ENCODE measurements at regions not wholly inside any gene's neighbourhood (a gene's known extent, or its start where the extent isn't known, plus 50 kb on each side); places are given as distances from the start of the nearest gene placed in this dataset.
"Not testable (repeated sequence)": the region's sequence is repeated elsewhere in the genome, so short reads cannot be mapped to it uniquely, and the experiment has no call there.

DNA sequence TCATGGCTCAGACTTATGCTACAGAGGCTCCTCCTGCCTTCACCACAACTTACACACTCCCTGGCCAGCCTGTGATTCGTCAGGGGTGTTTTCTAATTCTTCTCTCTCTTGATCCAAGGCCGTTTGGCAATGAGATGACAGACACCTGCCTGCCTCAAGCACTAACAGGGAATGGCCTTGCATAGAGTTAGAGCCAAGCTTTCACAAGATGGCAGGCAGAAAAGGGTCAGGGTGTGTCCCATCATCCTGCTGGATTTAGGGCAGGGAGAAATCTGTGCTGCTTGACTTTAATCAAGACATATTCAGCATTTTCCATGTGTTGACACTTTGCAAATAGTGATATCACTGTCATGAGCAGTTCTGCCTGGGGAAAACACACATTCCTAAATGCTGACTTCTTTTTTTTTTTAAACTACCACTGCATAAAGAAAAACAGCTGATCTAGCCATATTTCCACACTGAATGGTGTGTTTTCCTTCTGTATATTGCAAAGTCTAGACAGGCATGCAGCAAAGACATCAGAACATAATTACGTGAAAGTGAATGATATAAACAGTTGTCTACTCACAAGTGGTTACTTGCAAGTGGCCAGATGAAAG lies 95.0 kb upstream of the SLC25A48 start:
- Histone ChIP-seq H2AFZ (ENCODE audit: low read length) (no peak overlapping the region), H3K27ac (ENCODE audit: low read depth, low read length) (no peak overlapping the region), H3K9me3 (ENCODE audit: low read depth, low read length) (no peaks in the 10 kb centered on the region), H3K79me2 (ENCODE audit: insufficient read depth, low read length) (no peaks in the 10 kb centered on the region), H4K20me1 (ENCODE audit: insufficient read depth, low read length) (no peaks in the 10 kb centered on the region), H3K4me2 (ENCODE audit: insufficient read depth, low read length) (no peak overlapping the region), H3K4me3 (ENCODE audit: insufficient read depth, low read length) (no peak overlapping the region), H3K4me1 (ENCODE audit: insufficient read depth, low read length) (no peaks in the 10 kb centered on the region), H3K36me3 (ENCODE audit: insufficient read depth, low read length) (no peaks in the 10 kb centered on the region), H3K27me3 (ENCODE audit: insufficient read depth, low read length) (peaks cover 4% of the 10 kb centered on the region)
- no peak for DNase-seq (ENCODE audit: insufficient read length, low spot score, missing footprints)
- TF ChIP-seq, protein P1, sequence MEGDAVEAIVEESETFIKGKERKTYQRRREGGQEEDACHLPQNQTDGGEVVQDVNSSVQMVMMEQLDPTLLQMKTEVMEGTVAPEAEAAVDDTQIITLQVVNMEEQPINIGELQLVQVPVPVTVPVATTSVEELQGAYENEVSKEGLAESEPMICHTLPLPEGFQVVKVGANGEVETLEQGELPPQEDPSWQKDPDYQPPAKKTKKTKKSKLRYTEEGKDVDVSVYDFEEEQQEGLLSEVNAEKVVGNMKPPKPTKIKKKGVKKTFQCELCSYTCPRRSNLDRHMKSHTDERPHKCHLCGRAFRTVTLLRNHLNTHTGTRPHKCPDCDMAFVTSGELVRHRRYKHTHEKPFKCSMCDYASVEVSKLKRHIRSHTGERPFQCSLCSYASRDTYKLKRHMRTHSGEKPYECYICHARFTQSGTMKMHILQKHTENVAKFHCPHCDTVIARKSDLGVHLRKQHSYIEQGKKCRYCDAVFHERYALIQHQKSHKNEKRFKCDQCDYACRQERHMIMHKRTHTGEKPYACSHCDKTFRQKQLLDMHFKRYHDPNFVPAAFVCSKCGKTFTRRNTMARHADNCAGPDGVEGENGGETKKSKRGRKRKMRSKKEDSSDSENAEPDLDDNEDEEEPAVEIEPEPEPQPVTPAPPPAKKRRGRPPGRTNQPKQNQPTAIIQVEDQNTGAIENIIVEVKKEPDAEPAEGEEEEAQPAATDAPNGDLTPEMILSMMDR (IDR thresholded peaks at IDR 0.05; ENCODE audit: extremely low read depth, low read depth, low read length) = no peak

DNA sequence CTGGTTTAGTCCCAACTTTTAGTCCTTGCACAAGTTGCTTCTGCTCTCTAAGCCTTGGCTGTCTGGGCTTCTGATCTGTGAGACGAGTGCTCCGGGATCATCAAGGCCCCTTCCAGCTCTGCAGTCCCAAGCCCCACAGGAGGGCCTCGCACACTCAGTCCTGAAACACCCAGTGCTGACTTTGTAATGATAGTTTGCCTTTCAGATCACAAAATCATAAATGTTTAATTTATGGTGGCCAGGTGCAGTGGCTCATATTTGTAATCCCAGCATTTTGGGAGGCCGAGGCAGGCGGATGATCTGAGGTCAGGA lies 95.9 kb upstream of the SLC25A48 start:
- TF ChIP-seq, protein P1 (IDR thresholded peaks at IDR 0.05; ENCODE audit: extremely low read depth, low read depth, low read length) = no peak
- Histone ChIP-seq H3K27ac (ENCODE audit: low read depth, low read length) (no peak overlapping the region), H3K4me2 (ENCODE audit: insufficient read depth, low read length) (no peak overlapping the region), H3K27me3 (ENCODE audit: insufficient read depth, low read length) (peaks cover 4% of the 10 kb centered on the region), H2AFZ (ENCODE audit: low read length) (no peak overlapping the region), H3K79me2 (ENCODE audit: insufficient read depth, low read length) (no peaks in the 10 kb centered on the region), H3K4me1 (ENCODE audit: insufficient read depth, low read length) (no peaks in the 10 kb centered on the region), H3K4me3 (ENCODE audit: insufficient read depth, low read length) (no peak overlapping the region), H3K36me3 (ENCODE audit: insufficient read depth, low read length) (no peaks in the 10 kb centered on the region), H4K20me1 (ENCODE audit: insufficient read depth, low read length) (no peaks in the 10 kb centered on the region), H3K9me3 (ENCODE audit: low read depth, low read length) (no peaks in the 10 kb centered on the region)
- DNase-seq (ENCODE audit: insufficient read length, low spot score, missing footprints) = no peak

DNA sequence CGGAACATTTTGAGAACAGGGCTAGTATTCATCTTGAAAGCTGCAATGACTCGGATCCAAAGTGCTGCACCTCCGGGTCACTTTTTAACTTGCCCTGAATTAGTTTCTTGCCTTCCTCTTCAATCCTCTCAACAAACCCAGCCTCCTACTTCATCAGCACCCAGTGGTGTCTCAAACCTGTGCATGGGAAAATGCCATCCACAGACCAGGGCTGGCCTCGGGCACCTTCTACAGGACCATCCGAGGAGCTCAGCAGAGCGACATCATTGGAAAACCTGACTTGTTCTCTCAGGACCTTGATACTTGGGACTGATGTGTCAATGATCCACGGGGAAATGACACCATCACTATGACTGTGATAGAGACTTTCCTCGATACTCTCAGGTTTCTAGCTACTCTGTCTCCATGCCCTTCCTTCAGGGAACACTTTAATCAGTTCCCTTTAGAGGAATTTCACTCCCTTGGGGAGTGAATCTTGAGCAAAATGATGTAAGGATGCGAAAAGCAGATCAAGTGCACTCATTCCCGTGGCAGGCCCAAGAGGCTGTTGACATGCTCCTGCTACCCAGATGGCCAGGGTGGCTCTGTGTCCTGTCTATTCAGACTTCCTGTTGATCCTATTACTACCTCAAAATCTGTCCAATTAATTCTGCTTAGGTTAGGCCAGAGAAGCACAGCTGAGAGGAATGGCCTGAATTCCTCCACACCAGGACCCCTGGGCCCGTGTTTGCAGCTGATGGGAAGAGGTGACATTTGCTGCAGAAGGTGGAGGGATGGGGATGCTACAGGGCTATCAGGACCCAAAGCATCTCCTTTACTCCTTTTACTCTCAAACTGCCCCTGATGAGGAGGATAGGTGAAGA lies 96.5 kb upstream of the SLC25A48 start:
- no peak overlapping the region for H3K4me3 ChIP-seq (ENCODE audit: insufficient read depth, low read length)
- H3K79me2 ChIP-seq (ENCODE audit: insufficient read depth, low read length) = no peaks in the 10 kb centered on the region
- no peak overlapping the region for H3K27ac ChIP-seq (ENCODE audit: low read depth, low read length)
- H3K36me3 ChIP-seq (ENCODE audit: insufficient read depth, low read length) = no peaks in the 10 kb centered on the region
- TF ChIP-seq, protein P1 (IDR thresholded peaks at IDR 0.05; ENCODE audit: extremely low read depth, low read depth, low read length) = no peak
- H3K9me3 ChIP-seq (ENCODE audit: low read depth, low read length) = no peaks in the 10 kb centered on the region
- no peak overlapping the region for H3K4me2 ChIP-seq (ENCODE audit: insufficient read depth, low read length)
- no peaks in the 10 kb centered on the region for H3K4me1 ChIP-seq (ENCODE audit: insufficient read depth, low read length)
- H3K27me3 ChIP-seq (ENCODE audit: insufficient read depth, low read length) = peaks cover 4% of the 10 kb centered on the region
- H4K20me1 ChIP-seq (ENCODE audit: insufficient read depth, low read length) = no peaks in the 10 kb centered on the region
- no peak overlapping the region for H2AFZ ChIP-seq (ENCODE audit: low read length)
- no peak for DNase-seq (ENCODE audit: insufficient read length, low spot score, missing footprints)

DNA sequence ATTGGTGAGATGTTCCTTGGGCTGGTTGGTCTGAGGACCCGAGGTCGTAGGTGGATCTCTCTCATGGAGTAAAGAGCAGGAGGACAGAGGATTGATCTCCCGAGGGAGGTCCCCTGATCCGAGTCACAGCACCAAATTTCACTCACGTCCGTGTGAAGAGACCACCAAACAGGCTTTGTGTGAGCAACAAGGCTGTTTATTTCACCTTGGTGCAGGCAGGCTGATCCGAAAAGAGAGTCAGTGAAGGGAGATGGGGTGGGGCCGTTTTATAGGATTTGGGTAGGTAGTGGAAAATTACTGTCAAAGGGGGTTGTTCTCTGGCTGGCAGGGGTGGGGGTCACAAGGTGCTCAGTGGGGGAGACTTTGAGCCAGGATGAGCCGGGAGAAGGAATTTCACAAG lies 97.5 kb upstream of the SLC25A48 start:
- not testable (repeated sequence) for H2AFZ ChIP-seq (ENCODE audit: low read length); H3K4me3 ChIP-seq (ENCODE audit: insufficient read depth, low read length); H3K79me2 ChIP-seq (ENCODE audit: insufficient read depth, low read length); H3K9me3 ChIP-seq (ENCODE audit: low read depth, low read length); DNase-seq (ENCODE audit: insufficient read length, low spot score, missing footprints); H3K27me3 ChIP-seq (ENCODE audit: insufficient read depth, low read length); H3K36me3 ChIP-seq (ENCODE audit: insufficient read depth, low read length); H4K20me1 ChIP-seq (ENCODE audit: insufficient read depth, low read length); H3K27ac ChIP-seq (ENCODE audit: low read depth, low read length); H3K4me1 ChIP-seq (ENCODE audit: insufficient read depth, low read length); H3K4me2 ChIP-seq (ENCODE audit: insufficient read depth, low read length)
